ENCODE measurements at regions not wholly inside any gene's neighbourhood (a gene's known extent, or its start where the extent isn't known, plus 50 kb on each side); places are given as distances from the start of the nearest gene placed in this dataset.

DNA sequence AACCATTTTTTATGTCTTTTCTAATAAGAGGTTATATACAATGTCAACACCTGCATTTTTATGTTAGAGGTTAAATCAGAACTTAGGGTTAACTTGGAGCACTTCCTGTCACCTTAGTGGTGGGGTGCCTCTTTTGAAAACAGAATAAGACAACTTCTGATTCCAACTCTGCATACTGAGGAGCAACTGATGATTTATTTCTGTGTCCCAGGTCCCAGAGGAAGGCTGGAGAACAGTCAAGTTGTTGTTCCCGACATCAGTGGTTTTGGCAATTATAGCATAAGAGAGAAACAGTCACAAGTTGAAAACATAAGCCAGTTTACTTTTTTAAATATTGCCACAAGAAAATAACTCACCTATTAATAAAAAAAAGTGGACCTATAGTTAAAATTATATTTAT lies 871.0 kb upstream of the ADAMTS5 start:
- H3K9me3 Mint-ChIP-seq: no peaks in the 10 kb centered on the region; the same call in 1 of the 3 replicates

More for the DNA sequence above, 871.0 kb upstream of the ADAMTS5 start:
- Histone ChIP-seq H3K4me2 (no peak overlapping the region), H3F3A (replicated peaks; ENCODE audit: low read depth) (no peaks in the 10 kb centered on the region), H3K9me2 (ENCODE audit: insufficient read depth) (no peaks in the 10 kb centered on the region), H3K27me3 (ENCODE audit: insufficient read depth) (no peaks in the 10 kb centered on the region), H3K79me2 (replicated peaks; ENCODE audit: insufficient read depth) (no peaks in the 10 kb centered on the region), H3K4me3 (no peak overlapping the region), H3K4me1 (ENCODE audit: insufficient read depth) (no peaks in the 10 kb centered on the region), H3K36me3 (ENCODE audit: insufficient read depth) (no peaks in the 10 kb centered on the region; the same call in 1 of the 2 replicates), H4K20me1 (replicated peaks; ENCODE audit: insufficient read depth) (no peaks in the 10 kb centered on the region), H3K27ac (ENCODE audit: low read depth) (no peak overlapping the region), H2AFZ (0 out of 2 replicates have a peak overlapping the region, but pooled peaks have one; percentile 11)
- Mint-ChIP-seq H3K36me3 (ENCODE audit: low read depth) (no peaks in the 10 kb centered on the region), H3K27ac (no peak overlapping the region), H3K4me1 (no peaks in the 10 kb centered on the region), H3K27me3 (ENCODE audit: insufficient read depth, low read depth, poor library complexity) (no peaks in the 10 kb centered on the region), H3K4me3 (no peak overlapping the region)
- TF ChIP-seq, protein P1, sequence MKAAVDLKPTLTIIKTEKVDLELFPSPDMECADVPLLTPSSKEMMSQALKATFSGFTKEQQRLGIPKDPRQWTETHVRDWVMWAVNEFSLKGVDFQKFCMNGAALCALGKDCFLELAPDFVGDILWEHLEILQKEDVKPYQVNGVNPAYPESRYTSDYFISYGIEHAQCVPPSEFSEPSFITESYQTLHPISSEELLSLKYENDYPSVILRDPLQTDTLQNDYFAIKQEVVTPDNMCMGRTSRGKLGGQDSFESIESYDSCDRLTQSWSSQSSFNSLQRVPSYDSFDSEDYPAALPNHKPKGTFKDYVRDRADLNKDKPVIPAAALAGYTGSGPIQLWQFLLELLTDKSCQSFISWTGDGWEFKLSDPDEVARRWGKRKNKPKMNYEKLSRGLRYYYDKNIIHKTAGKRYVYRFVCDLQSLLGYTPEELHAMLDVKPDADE (IDR thresholded peaks at IDR 0.05): no peak
- TF ChIP-seq, protein P2, sequence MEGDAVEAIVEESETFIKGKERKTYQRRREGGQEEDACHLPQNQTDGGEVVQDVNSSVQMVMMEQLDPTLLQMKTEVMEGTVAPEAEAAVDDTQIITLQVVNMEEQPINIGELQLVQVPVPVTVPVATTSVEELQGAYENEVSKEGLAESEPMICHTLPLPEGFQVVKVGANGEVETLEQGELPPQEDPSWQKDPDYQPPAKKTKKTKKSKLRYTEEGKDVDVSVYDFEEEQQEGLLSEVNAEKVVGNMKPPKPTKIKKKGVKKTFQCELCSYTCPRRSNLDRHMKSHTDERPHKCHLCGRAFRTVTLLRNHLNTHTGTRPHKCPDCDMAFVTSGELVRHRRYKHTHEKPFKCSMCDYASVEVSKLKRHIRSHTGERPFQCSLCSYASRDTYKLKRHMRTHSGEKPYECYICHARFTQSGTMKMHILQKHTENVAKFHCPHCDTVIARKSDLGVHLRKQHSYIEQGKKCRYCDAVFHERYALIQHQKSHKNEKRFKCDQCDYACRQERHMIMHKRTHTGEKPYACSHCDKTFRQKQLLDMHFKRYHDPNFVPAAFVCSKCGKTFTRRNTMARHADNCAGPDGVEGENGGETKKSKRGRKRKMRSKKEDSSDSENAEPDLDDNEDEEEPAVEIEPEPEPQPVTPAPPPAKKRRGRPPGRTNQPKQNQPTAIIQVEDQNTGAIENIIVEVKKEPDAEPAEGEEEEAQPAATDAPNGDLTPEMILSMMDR (conservative IDR thresholded peaks at IDR 0.05; ENCODE audit: low read depth in 2 of 2): no peak
- TF ChIP-seq, protein P3, sequence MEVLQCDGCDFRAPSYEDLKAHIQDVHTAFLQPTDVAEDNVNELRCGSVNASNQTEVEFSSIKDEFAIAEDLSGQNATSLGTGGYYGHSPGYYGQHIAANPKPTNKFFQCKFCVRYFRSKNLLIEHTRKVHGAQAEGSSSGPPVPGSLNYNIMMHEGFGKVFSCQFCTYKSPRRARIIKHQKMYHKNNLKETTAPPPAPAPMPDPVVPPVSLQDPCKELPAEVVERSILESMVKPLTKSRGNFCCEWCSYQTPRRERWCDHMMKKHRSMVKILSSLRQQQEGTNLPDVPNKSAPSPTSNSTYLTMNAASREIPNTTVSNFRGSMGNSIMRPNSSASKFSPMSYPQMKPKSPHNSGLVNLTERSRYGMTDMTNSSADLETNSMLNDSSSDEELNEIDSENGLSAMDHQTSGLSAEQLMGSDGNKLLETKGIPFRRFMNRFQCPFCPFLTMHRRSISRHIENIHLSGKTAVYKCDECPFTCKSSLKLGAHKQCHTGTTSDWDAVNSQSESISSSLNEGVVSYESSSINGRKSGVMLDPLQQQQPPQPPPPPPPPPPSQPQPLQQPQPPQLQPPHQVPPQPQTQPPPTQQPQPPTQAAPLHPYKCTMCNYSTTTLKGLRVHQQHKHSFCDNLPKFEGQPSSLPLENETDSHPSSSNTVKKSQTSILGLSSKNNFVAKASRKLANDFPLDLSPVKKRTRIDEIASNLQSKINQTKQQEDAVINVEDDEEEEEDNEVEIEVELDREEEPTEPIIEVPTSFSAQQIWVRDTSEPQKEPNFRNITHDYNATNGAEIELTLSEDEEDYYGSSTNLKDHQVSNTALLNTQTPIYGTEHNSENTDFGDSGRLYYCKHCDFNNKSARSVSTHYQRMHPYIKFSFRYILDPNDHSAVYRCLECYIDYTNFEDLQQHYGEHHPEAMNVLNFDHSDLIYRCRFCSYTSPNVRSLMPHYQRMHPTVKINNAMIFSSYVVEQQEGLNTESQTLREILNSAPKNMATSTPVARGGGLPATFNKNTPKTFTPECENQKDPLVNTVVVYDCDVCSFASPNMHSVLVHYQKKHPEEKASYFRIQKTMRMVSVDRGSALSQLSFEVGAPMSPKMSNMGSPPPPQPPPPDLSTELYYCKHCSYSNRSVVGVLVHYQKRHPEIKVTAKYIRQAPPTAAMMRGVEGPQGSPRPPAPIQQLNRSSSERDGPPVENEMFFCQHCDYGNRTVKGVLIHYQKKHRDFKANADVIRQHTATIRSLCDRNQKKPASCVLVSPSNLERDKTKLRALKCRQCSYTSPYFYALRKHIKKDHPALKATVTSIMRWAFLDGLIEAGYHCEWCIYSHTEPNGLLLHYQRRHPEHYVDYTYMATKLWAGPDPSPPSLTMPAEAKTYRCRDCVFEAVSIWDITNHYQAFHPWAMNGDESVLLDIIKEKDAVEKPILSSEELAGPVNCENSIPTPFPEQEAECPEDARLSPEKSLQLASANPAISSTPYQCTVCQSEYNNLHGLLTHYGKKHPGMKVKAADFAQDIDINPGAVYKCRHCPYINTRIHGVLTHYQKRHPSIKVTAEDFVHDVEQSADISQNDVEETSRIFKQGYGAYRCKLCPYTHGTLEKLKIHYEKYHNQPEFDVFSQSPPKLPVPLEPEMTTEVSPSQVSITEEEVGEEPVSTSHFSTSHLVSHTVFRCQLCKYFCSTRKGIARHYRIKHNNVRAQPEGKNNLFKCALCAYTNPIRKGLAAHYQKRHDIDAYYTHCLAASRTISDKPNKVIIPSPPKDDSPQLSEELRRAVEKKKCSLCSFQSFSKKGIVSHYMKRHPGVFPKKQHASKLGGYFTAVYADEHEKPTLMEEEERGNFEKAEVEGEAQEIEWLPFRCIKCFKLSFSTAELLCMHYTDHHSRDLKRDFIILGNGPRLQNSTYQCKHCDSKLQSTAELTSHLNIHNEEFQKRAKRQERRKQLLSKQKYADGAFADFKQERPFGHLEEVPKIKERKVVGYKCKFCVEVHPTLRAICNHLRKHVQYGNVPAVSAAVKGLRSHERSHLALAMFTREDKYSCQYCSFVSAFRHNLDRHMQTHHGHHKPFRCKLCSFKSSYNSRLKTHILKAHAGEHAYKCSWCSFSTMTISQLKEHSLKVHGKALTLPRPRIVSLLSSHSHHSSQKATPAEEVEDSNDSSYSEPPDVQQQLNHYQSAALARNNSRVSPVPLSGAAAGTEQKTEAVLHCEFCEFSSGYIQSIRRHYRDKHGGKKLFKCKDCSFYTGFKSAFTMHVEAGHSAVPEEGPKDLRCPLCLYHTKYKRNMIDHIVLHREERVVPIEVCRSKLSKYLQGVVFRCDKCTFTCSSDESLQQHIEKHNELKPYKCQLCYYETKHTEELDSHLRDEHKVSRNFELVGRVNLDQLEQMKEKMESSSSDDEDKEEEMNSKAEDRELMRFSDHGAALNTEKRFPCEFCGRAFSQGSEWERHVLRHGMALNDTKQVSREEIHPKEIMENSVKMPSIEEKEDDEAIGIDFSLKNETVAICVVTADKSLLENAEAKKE (CRISPR knock-in tag; IDR thresholded peaks at IDR 0.05): no peak
- no peak for TF ChIP-seq ZNF114 (CRISPR knock-in tag; IDR thresholded peaks at IDR 0.05)
- TF ChIP-seq NANOG (IDR thresholded peaks at IDR 0.05; ENCODE audit: borderline replicate concordance): no peak
- TF ChIP-seq, protein P4, sequence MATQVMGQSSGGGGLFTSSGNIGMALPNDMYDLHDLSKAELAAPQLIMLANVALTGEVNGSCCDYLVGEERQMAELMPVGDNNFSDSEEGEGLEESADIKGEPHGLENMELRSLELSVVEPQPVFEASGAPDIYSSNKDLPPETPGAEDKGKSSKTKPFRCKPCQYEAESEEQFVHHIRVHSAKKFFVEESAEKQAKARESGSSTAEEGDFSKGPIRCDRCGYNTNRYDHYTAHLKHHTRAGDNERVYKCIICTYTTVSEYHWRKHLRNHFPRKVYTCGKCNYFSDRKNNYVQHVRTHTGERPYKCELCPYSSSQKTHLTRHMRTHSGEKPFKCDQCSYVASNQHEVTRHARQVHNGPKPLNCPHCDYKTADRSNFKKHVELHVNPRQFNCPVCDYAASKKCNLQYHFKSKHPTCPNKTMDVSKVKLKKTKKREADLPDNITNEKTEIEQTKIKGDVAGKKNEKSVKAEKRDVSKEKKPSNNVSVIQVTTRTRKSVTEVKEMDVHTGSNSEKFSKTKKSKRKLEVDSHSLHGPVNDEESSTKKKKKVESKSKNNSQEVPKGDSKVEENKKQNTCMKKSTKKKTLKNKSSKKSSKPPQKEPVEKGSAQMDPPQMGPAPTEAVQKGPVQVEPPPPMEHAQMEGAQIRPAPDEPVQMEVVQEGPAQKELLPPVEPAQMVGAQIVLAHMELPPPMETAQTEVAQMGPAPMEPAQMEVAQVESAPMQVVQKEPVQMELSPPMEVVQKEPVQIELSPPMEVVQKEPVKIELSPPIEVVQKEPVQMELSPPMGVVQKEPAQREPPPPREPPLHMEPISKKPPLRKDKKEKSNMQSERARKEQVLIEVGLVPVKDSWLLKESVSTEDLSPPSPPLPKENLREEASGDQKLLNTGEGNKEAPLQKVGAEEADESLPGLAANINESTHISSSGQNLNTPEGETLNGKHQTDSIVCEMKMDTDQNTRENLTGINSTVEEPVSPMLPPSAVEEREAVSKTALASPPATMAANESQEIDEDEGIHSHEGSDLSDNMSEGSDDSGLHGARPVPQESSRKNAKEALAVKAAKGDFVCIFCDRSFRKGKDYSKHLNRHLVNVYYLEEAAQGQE (IDR thresholded peaks at IDR 0.05; ENCODE audit: unreplicated experiment): no peak
- TF ChIP-seq EZH2 (IDR thresholded peaks at IDR 0.05; ENCODE audit: low read depth, unreplicated experiment): no peak
- TF ChIP-seq EZH2phosphoT487 (IDR thresholded peaks at IDR 0.05; ENCODE audit: unreplicated experiment): no peak
- no peak for TF ChIP-seq STAT1 (IDR thresholded peaks at IDR 0.05; ENCODE audit: unreplicated experiment)
- TF ChIP-seq POLR2AphosphoS5 (IDR thresholded peaks at IDR 0.05; ENCODE audit: low read depth): no peak
- ATAC-seq (no peak), DNase-seq (ENCODE audit: low spot score) (no peak)

Measured in GM23338 (cell line).